Stimulated activated CD4-positive, alpha-beta T cell treated with anti-CD3 and anti-CD28 coated beads, Interleukin-4, amount 100 ng/mL, for 24 hours (primary cell): ENCODE measurements at regions not wholly inside any gene's neighbourhood (a gene's known extent, or its start where the extent isn't known, plus 50 kb on each side); places are given as distances from the start of the nearest gene placed in this dataset.
"Not testable (repeated sequence)": the region's sequence is repeated elsewhere in the genome, so short reads cannot be mapped to it uniquely, and the experiment has no call there.

Experiments
- DNase-seq: peaks from one replicate; pipeline ENCODE4 v3.0.0-alpha.2; 2020

- DNase-seq, result no peak
These were observed 479.9 kb upstream of the FANCL start for GRCh38 chr2:58720770-58721697.

DNA sequence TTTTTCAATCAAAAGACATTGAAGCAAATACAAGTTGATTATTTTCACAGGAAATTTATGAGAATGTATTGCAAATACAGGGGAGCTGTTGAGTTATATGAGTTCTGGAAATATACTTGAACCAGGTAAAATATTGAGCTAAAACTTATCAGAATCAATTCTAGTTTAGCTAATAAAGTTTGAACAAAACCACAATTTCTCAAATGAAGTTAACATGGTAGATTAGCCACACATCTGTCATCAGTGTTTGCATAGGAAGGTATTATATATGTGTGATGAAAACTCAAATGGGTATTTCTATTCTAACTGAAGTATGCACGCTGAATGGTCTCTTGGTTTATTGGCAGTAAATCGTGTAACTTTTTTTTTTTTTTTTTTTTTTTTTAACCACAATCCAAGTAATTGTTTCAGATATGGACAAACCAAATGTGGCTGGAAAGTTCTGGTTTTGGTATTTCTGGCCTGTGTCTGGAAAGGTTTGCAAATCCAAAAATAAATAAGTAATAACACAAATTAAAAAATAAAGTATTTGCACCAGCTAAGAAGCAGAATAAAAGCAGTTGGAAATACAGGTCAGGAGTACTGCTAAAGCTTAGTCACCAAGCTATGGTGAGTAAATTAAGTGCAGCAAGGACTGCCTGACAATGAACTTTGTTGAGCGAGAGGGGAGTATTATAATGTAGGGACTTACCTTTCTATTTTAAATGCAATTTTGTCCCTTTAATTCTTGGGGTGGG, 479.1 kb upstream of the FANCL start:
- no peak for DNase-seq

GRCh38 chr2:58715344-58715743, 474.2 kb upstream of the FANCL start:
- DNase-seq, result no peak

DNA sequence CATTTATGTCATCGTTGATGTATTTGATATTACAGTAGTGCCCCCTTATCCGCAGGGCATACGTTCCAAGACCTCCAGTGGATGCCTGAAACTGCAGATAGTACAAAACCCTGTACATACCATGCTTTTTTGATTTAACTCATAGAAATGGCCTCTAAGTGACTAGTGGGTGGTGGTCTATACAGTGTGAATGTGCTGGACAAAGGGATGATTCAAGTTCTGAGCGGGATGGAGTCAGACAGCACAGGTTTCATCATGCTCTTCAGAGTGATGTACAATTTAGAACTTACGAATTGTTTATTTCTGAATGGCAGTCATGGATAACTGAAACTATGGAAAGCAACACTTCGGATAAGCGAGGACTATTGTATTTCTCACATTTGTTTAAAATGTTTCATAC, 473.1 kb upstream of the FANCL start:
- DNase-seq, result no peak

- DNase-seq, result no peak
These were observed 469.7 kb upstream of the FANCL start for GRCh38 chr2:58710795-58711279.

DNA sequence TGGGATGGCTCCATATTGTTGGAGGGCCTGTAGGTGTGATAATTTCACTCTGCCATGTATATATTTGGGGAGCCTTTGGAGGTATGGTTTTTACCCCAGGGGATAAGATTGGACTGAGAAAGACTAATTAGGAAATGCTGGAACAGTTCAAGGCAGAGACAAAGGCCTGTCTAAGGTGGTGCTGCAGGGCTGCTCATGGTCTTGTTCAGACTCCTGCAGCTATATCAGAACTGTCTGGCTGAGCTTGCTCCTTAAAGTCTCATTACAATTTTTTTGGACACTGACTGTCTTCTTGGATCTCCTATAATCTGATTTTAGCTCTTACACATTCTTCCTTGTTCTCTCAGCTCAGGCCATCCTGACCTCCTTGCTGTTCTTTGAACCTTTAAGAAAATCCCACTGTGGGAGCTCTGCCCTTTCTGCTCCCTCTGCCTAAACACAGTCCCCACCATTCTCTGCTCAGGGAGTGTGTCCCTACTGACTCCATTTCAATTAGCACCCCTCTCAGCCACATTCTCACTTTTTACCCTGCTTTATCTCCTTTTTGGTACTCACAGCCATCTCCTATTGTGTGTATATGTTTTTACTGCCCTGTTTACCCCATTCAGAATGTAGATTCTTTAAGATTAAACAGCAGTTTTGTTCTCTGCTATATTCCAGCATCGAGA, 468.7 kb upstream of the FANCL start:
- DNase-seq, result no peak

DNA sequence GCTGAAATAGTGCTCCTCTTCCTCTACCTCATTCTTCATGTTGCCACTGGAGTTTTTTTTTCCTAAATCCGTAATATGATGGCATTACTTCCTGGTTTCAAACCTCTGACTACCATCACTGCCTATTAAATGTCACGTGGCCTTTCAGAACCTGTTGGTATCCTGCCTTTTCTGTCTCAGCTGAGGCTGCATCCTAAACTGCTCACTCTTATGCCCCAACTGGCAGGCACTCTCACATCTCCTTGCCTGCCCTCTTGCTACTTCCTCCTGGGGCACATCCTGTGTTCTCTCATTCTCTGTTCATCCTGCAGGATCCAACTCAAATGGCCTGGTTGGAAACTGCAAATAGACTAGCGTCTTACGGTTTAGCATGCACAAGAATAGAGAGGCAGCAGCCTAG, 468.1 kb upstream of the FANCL start:
- no peak for DNase-seq

- DNase-seq, result no peak
These were observed 467.4 kb upstream of the FANCL start for GRCh38 chr2:58708565-58708964.

DNA sequence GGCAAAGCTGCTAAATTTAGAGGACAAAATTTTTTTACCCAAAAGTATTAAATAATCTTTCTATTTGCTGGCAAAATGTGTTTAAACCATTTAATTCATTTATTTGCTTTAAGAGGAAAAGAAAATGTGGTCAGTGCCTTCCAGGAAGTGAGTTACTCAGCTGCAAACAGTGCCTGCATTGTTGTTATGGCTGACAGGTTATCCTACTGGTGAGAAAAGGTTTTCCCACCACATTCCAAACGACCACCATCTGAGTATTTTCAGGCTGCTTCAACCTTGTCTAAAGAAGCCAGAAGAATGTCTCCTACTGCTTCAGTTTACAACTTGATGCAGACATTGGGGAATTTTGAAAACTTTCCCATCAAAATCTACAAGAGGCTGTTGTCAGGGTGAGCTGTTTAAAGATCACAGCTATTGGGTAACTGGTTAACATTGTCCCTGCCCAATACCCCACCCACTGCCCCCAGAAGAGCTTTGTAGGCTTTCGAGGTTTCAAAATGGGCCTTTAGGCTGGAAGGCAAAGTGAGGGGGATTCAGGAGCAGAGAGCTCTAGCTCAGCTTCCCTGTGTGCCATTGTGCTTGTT, 461.3 kb upstream of the FANCL start:
- no peak for DNase-seq

GRCh38 chr2:58701688-58702301, 460.7 kb upstream of the FANCL start:
- DNase-seq, result no peak

GRCh38 chr2:58700591-58700990, 459.5 kb upstream of the FANCL start:
- no peak for DNase-seq

GRCh38 chr2:58699411-58699810, 458.3 kb upstream of the FANCL start:
- no peak for DNase-seq

DNA sequence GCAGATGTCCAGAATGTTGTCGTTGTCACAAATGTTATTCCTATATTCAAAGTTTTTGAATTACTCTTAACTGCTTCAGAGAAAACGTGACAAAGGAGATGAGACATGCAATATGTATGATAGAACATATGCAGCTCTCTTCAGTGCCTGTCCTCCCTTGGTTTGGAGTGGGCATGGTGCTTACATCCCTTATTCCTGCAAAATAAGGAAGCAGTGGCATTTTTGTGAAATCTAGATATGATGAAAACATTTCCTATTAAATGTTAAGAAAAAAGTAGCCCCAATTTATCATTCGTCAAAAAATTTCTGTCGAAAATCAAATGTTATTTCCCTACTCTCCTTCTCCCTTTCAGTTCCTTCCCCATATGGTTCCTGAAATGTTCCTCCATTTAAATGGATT, 457.5 kb upstream of the FANCL start:
- no peak for DNase-seq

DNA sequence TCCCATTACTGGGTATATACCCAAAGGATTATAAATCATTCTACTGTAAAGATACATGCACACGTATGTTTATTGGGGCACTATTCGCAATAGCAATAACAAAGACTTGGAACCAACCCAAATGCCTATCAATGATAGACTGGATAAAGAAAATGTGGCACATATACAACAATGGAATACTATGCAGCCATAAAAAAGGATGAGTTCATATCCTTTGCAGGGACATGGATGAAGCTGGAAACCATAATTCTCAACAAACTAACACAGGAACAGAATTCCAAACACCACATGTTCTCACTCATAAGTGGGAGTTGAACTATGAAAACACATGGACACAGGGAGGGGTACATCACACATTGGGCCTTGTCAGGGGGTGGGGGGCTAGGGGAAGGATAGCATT, 453.0 kb upstream of the FANCL start:
- DNase-seq, result not testable (repeated sequence)

DNA sequence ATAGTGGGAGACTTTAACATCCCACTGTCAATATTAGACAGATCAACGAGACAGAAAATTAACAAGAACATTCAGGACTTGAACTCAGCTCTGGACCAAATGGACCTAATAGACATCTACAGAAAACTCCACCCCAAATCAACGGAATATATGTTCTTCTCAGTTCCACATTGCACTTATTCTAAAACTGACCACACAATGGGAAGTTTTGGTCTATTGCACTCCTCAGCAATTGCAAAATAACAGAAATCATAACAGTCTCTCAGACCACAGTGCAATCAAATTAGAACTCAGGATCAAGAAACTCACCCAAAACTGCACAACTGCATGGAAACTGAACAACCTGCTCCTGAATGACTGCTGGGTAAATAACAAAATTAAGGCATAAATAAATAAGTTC, 449.9 kb upstream of the FANCL start:
- not testable (repeated sequence) for DNase-seq

- DNase-seq, result no peak
These were observed 447.7 kb upstream of the FANCL start for GRCh38 chr2:58688813-58689212.

DNA sequence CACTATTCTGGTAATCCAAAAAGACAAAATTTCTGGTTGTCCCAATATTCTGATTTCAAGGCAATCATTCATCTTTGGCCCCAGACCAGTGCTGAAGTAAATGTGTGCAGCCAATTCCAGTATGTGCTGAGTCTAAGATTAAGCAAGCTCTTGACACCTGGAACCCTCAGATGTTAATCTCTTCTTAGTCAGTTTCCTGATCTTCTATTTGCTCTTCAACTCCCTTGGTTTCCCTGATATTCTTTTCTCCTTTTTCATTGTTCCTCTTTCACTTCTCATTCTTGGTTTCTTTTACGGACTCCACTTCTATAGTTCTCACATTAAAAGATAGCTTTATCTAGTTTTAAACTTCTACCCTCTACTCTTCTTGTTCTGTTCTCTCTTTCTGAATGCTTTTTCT, 445.7 kb upstream of the FANCL start:
- DNase-seq, result no peak

- DNase-seq, result no peak
These were observed 439.7 kb upstream of the FANCL start for GRCh38 chr2:58680755-58681310.

- DNase-seq, result no peak
These were observed 436.6 kb upstream of the FANCL start for GRCh38 chr2:58677748-58678147.

DNA sequence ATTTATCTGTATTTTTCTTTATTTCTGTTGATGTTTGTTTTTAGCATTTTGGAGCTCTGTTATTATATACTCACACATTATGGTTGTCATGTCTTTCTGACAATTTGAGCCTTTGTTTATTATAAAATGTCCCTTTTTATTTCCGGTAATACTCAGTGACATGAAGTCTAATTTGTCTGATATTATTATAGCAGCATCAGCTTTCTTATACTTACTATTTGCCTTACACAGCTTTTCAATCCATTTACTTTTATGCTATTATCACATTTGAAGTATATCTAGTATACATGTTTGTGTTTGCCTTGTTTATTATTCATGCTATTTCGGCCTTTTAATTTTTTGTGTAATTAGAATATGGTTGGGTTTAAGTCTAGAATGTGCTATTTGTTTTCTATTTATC, 430.6 kb upstream of the FANCL start:
- DNase-seq, result no peak

GRCh38 chr2:58669998-58670397, 428.9 kb upstream of the FANCL start:
- DNase-seq, result no peak

GRCh38 chr2:58667137-58667774, 426.1 kb upstream of the FANCL start:
- DNase-seq, result no peak
